Tibial nerve (tissue), 3 donors: ENCODE measurements at regions not wholly inside any gene's neighbourhood (a gene's known extent, or its start where the extent isn't known, plus 50 kb on each side); places are given as distances from the start of the nearest gene placed in this dataset.

Experiments
- POLR2A ChIP-seq, 2 donors: fragments of 450-650 bp; IDR thresholded peaks; one replicate each; pipeline ENCODE4 v1.6.1; 2017; ENCODE audit warnings: antibody characterized with exemption in 2 of 2, mild to moderate bottlenecking in 2 of 2, moderate library complexity in 2 of 2
- TF ChIP-seq, protein P1 (sequence below), 5 experiments: fragments of 200-600 bp in 3 of 5; fragments of 450-650 bp in 2 of 5; sonication (generic) in 3 of 5; IDR thresholded peaks; one replicate each; pipeline ENCODE4 v1.5.1; 2016 to 2019; ENCODE audit warnings: antibody characterized with exemption in 5 of 5, mild to moderate bottlenecking in 3 of 5, moderate library complexity in 2 of 5

DNA sequence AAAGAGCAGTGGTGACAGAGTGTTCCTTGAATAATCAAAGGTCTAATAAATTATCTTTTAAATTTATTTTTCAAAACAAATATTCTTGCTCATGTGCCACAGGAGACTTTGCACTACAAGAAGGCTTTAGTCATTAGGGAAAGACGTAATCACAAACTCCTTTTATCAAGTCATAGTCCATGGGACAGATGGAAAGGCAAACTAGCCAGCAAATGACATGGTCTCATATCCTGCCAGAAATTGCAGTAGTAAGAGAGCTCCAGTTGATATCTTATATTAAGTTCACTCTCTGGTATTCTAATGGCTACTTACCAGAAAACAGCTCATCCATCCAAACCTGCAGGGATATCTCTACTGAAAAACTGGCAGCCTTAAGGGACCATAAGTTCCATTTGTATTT, 225.0 kb upstream of the TP63 start:
- TF ChIP-seq, protein P1, sequence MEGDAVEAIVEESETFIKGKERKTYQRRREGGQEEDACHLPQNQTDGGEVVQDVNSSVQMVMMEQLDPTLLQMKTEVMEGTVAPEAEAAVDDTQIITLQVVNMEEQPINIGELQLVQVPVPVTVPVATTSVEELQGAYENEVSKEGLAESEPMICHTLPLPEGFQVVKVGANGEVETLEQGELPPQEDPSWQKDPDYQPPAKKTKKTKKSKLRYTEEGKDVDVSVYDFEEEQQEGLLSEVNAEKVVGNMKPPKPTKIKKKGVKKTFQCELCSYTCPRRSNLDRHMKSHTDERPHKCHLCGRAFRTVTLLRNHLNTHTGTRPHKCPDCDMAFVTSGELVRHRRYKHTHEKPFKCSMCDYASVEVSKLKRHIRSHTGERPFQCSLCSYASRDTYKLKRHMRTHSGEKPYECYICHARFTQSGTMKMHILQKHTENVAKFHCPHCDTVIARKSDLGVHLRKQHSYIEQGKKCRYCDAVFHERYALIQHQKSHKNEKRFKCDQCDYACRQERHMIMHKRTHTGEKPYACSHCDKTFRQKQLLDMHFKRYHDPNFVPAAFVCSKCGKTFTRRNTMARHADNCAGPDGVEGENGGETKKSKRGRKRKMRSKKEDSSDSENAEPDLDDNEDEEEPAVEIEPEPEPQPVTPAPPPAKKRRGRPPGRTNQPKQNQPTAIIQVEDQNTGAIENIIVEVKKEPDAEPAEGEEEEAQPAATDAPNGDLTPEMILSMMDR (IDR thresholded peaks at IDR 0.05), result no peak
- TF ChIP-seq POLR2A (IDR thresholded peaks at IDR 0.05), result no peak
